IMR-90 (cell line): ENCODE measurements at regions not wholly inside any gene's neighbourhood (a gene's known extent, or its start where the extent isn't known, plus 50 kb on each side); places are given as distances from the start of the nearest gene placed in this dataset.

Experiments
- ATAC-seq: fragments of 200-7000 bp; cut with Tn5 transposase; 2 replicates; pipeline ENCODE4 v1.9.1; 2020; ENCODE audit warnings: low read depth, mild to moderate bottlenecking, moderate library complexity
- BruUV-seq: library from RNA; stranded (reverse); fragments of 400-500 nt; replicated peaks from 2 replicates; lab custom pipeline; 2021; lab: Mats Ljungman, UMichigan
- CTCF ChIA-PET: fragments of 300-600 bp; formaldehyde crosslinking; extraction: SDS; loops from one replicate; lab custom pipeline; 2021; ENCODE audit warnings: antibody characterized with exemption; lab: Yijun Ruan, JAX
- POLR2A ChIA-PET: fragments of 300-600 bp; sonication (Branson Sonifier 250); formaldehyde crosslinking; loops from one replicate; lab custom pipeline; 2022; ENCODE audit warnings: antibody characterized with exemption; ENCODE audit not compliant: unreplicated experiment; lab: Charles Lee
- DNase-seq: peaks from one replicate; pipeline ENCODE4 v3.0.0; 2013
- H2AFZ ChIP-seq: replicated peaks from 2 replicates; pipeline ENCODE3; 2013; ENCODE audit warnings: low read length, mild to moderate bottlenecking; ENCODE audit not compliant: poor library complexity
- H2AK5ac ChIP-seq: 2 replicates; pipeline ENCODE4 v1.6.1; 2013; ENCODE audit warnings: low read depth, low read length, inconsistent platforms
- H2AK9ac ChIP-seq: replicated peaks from 2 replicates; pipeline ENCODE3; 2013; ENCODE audit warnings: mild to moderate bottlenecking, low read depth, low read length, moderate library complexity; ENCODE audit not compliant: poor library complexity
- H2BK120ac ChIP-seq: 2 replicates; pipeline ENCODE4 v1.6.1; 2013; ENCODE audit warnings: low read depth, low read length, inconsistent platforms
- H2BK15ac ChIP-seq: 3 replicates; pipeline ENCODE4 v1.6.1; 2013; ENCODE audit warnings: low read depth, low read length, inconsistent platforms
- H2BK20ac ChIP-seq: 2 replicates; pipeline ENCODE4 v1.6.1; 2013; ENCODE audit warnings: low read depth, mild to moderate bottlenecking, inconsistent platforms, low read length, moderate library complexity
- H2BK5ac ChIP-seq: 2 replicates; pipeline ENCODE4 v1.6.1; 2013; ENCODE audit warnings: mild to moderate bottlenecking, low read depth, low read length, inconsistent platforms; ENCODE audit not compliant: poor library complexity, severe bottlenecking
- H3K14ac ChIP-seq: replicated peaks from 2 replicates; pipeline ENCODE4 v1.6.1; 2013; ENCODE audit warnings: low read depth, low read length, inconsistent platforms
- H3K18ac ChIP-seq: 2 replicates; pipeline ENCODE4 v1.6.1; 2013; ENCODE audit warnings: low read depth, low read length, control low read depth
- H3K23ac ChIP-seq: 2 replicates; pipeline ENCODE4 v1.6.1; 2013; ENCODE audit warnings: low read depth, low read length, inconsistent platforms
- H3K27ac ChIP-seq: 2 replicates; pipeline ENCODE4 v1.5.1; 2013; ENCODE audit warnings: mild to moderate bottlenecking, control low read depth, low read length; ENCODE audit not compliant: insufficient read depth
- H3K27me3 ChIP-seq: 2 replicates; pipeline ENCODE4 v1.6.1; 2013; ENCODE audit warnings: low read length; ENCODE audit not compliant: control insufficient read depth, insufficient read depth
- H3K36me3 ChIP-seq: 2 replicates; pipeline ENCODE4 v1.6.1; 2013; ENCODE audit warnings: low read length, mixed read lengths; ENCODE audit not compliant: control insufficient read depth, insufficient read depth
- H3K4ac ChIP-seq: 2 replicates; pipeline ENCODE4 v1.6.1; 2013; ENCODE audit warnings: low read depth, low read length, inconsistent platforms
- H3K4me1 ChIP-seq: 2 replicates; pipeline ENCODE4 v1.6.1; 2013; ENCODE audit warnings: low read length, mixed read lengths; ENCODE audit not compliant: control insufficient read depth, insufficient read depth
- H3K4me2 ChIP-seq: 2 replicates; pipeline ENCODE4 v1.6.1; 2013; ENCODE audit warnings: low read depth, mild to moderate bottlenecking, control low read depth, low read length, moderate library complexity
- H3K4me3 ChIP-seq: 2 replicates; pipeline ENCODE4 v1.5.1; 2013; ENCODE audit warnings: low read depth, mild to moderate bottlenecking, control low read depth, low read length, moderate library complexity; ENCODE audit not compliant: insufficient read depth
- H3K56ac ChIP-seq: 2 replicates; pipeline ENCODE4 v1.6.1; 2013; ENCODE audit warnings: low read length, inconsistent platforms; ENCODE audit not compliant: insufficient read depth; ENCODE audit errors: extremely low read depth
- H3K79me1 ChIP-seq, 2 experiments: 2 replicates each; pipeline ENCODE4 v1.6.1; 2013; ENCODE audit warnings: low read length in 2 of 2, inconsistent platforms in 1 of 2, low read depth in 1 of 2
- H3K9ac ChIP-seq: 2 replicates; pipeline ENCODE4 v1.6.1; 2013; ENCODE audit warnings: low read depth, low read length, control low read depth
- H3K9me1 ChIP-seq: 2 replicates; pipeline ENCODE4 v1.6.1; 2013; ENCODE audit warnings: low read length, inconsistent platforms; ENCODE audit not compliant: insufficient read depth
- H3K9me3 ChIP-seq: 2 replicates; pipeline ENCODE4 v1.6.1; 2013; ENCODE audit warnings: low read length; ENCODE audit not compliant: control insufficient read depth, insufficient read depth
- H4K20me1 ChIP-seq: 2 replicates; pipeline ENCODE4 v1.6.1; 2013; ENCODE audit warnings: low read length, inconsistent platforms; ENCODE audit not compliant: insufficient read depth
- H4K5ac ChIP-seq: 2 replicates; pipeline ENCODE4 v1.6.1; 2013; ENCODE audit warnings: mild to moderate bottlenecking, low read depth, low read length, control low read depth
- H4K8ac ChIP-seq, 2 experiments: 2 replicates each; pipeline ENCODE4 v1.6.1; 2013; ENCODE audit warnings: low read depth in 2 of 2, low read length in 2 of 2, control low read depth in 1 of 2, inconsistent platforms in 1 of 2
- H4K91ac ChIP-seq: 2 replicates; pipeline ENCODE4 v1.6.1; 2013; ENCODE audit warnings: low read depth, low read length, inconsistent platforms; ENCODE audit not compliant: insufficient read depth
- BHLHE40 ChIP-seq: fragments of 150-350 bp; IDR thresholded peaks from 2 replicates; pipeline ENCODE4 v1.6.1; 2016; ENCODE audit warnings: mild to moderate bottlenecking, low read depth, low read length
- CEBPB ChIP-seq: IDR thresholded peaks from 2 replicates; pipeline ENCODE4 v1.6.1; 2012; ENCODE audit warnings: low read depth, low read length, improper control_type of control experiment
- CHD1 ChIP-seq: IDR thresholded peaks from 2 replicates; pipeline ENCODE4 v1.6.1; 2012; ENCODE audit warnings: low read depth, low read length, improper control_type of control experiment
- ELK1 ChIP-seq: fragments of 150-350 bp; IDR thresholded peaks from 2 replicates; pipeline ENCODE4 v1.6.1; 2016; ENCODE audit warnings: low read depth, mild to moderate bottlenecking, low read length, moderate library complexity, borderline replicate concordance
- FOS ChIP-seq: fragments of 150-350 bp; IDR thresholded peaks from 2 replicates; pipeline ENCODE4 v1.6.1; 2016; ENCODE audit warnings: low read depth, low read length
- MAFK ChIP-seq: IDR thresholded peaks from 2 replicates; pipeline ENCODE4 v1.6.1; 2012; ENCODE audit warnings: low read depth, low read length, improper control_type of control experiment
- MAZ ChIP-seq: IDR thresholded peaks from 2 replicates; pipeline ENCODE4 v1.6.1; 2012; ENCODE audit warnings: low read depth, mild to moderate bottlenecking, low read length, improper control_type of control experiment, moderate library complexity, borderline replicate concordance
- MXI1 ChIP-seq: IDR thresholded peaks from 2 replicates; pipeline ENCODE4 v1.6.1; 2012; ENCODE audit warnings: low read depth, mild to moderate bottlenecking, low read length, moderate library complexity, borderline replicate concordance
- NFE2L2 ChIP-seq: fragments of 150-350 bp; IDR thresholded peaks from 2 replicates; pipeline ENCODE4 v1.6.1; 2016; ENCODE audit warnings: low read depth, mild to moderate bottlenecking, low read length
- POLR2A ChIP-seq: IDR thresholded peaks from 2 replicates; pipeline ENCODE4 v1.6.1; 2012; ENCODE audit warnings: mild to moderate bottlenecking, low read depth, low read length
- RAD21 ChIP-seq: IDR thresholded peaks from 2 replicates; pipeline ENCODE4 v1.6.1; 2012; ENCODE audit warnings: low read length, improper control_type of control experiment
- RCOR1 ChIP-seq: IDR thresholded peaks from 2 replicates; pipeline ENCODE4 v1.6.1; 2012; ENCODE audit warnings: mild to moderate bottlenecking, low read length, improper control_type of control experiment; ENCODE audit not compliant: insufficient replicate concordance
- RFX5 ChIP-seq: IDR thresholded peaks from 2 replicates; pipeline ENCODE4 v1.8.0; 2012; ENCODE audit warnings: low read depth, mild to moderate bottlenecking, low read length, moderate library complexity
- SMC3 ChIP-seq: fragments of 150-350 bp; IDR thresholded peaks from 2 replicates; pipeline ENCODE4 v1.6.1; 2016; ENCODE audit warnings: low read depth, mild to moderate bottlenecking, antibody characterized with exemption, low read length, moderate library complexity
- WGBS, 2 experiments: methylation state at CpG; one replicate each; pipeline versions ENCODE4 v1.1.5 to v1.1.7; 2013; ENCODE audit warnings: missing lambda C conversion rate in 2 of 2; ENCODE audit not compliant: insufficient read length in 1 of 2; ENCODE audit errors: extremely low coverage in 2 of 2; 5-methylcytosine and 5-hydroxymethylcytosine counted together
- dilution Hi-C: fragments of 300-500 bp; cut with HindIII; formaldehyde crosslinking; loops from one replicate; pipeline ENCODE4 v1.14.3; 2018; ENCODE audit warnings: low sequenced_read_pairs; ENCODE audit not compliant: unreplicated experiment
- in situ Hi-C: fragments of 300-500 bp; cut with MboI; formaldehyde crosslinking; loops from 3 replicates; pipeline ENCODE4 v1.14.3; 2019; ENCODE audit warnings: low sequenced_read_pairs, inconsistent platforms, mixed read lengths
- intact Hi-C: fragments of 100-400 bp; cut with micrococcal nuclease; formaldehyde crosslinking; loops from 2 replicates; pipeline ENCODE4 v1.10.0; 2022
- TF ChIP-seq, protein P1 (sequence below): fragments of 150-350 bp; IDR thresholded peaks from 2 replicates; pipeline ENCODE4 v1.6.1; 2017; ENCODE audit warnings: mild to moderate bottlenecking, antibody characterized with exemption, low read length, low read depth
- TF ChIP-seq, protein P2 (sequence below): conservative IDR thresholded peaks from 2 replicates; pipeline ENCODE4 v1.5.1; 2012; ENCODE audit warnings: mild to moderate bottlenecking, low read depth, low read length, improper control_type of control experiment

GRCh38 chr4:85398276-85398675 is 76.7 kb upstream of the ARHGAP24 start:
- dilution Hi-C loops: no loop called here

More at GRCh38 chr4:85398276-85398675, 76.7 kb upstream of the ARHGAP24 start:
- in situ Hi-C loops: no loop called here
- H2AK9ac ChIP-seq: no peak overlapping the region
- H3K4me2 ChIP-seq: no peak overlapping the region
- H4K91ac ChIP-seq: no peak overlapping the region
- H3K4me1 ChIP-seq: no peaks in the 10 kb centered on the region
- H3K79me1 ChIP-seq: no peaks in the 10 kb centered on the region
- ChIA-PET CTCF (no interaction called here), POLR2A (no interaction called here)
- DNase-seq: no peak
- no peak overlapping the region for H2BK5ac ChIP-seq
- H3K27me3 ChIP-seq: no peaks in the 10 kb centered on the region
- H4K8ac ChIP-seq: no peak overlapping the region
- H3K27ac ChIP-seq: no peak overlapping the region
- ATAC-seq: no peak
- H3K14ac ChIP-seq: no peak overlapping the region
- no peak overlapping the region for H3K4me3 ChIP-seq
- H3K4ac ChIP-seq: no peak overlapping the region
- BruUV-seq: no TSS peak
- no peaks in the 10 kb centered on the region for H3K9me1 ChIP-seq
- no peak overlapping the region for H4K5ac ChIP-seq
- no peak overlapping the region for H3K56ac ChIP-seq
- no peak overlapping the region for H2AFZ ChIP-seq
- TF ChIP-seq CHD1: no peak
- no peak for TF ChIP-seq MAZ
- no peak for TF ChIP-seq RFX5
- no peak for TF ChIP-seq BHLHE40
- no peak for TF ChIP-seq RAD21
- no peak for TF ChIP-seq POLR2A
- TF ChIP-seq CEBPB: no peak
- no peak for TF ChIP-seq FOS
- TF ChIP-seq, protein P1, sequence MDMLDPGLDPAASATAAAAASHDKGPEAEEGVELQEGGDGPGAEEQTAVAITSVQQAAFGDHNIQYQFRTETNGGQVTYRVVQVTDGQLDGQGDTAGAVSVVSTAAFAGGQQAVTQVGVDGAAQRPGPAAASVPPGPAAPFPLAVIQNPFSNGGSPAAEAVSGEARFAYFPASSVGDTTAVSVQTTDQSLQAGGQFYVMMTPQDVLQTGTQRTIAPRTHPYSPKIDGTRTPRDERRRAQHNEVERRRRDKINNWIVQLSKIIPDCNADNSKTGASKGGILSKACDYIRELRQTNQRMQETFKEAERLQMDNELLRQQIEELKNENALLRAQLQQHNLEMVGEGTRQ: no peak
- no peak for TF ChIP-seq ELK1
- TF ChIP-seq RCOR1: no peak
- no peak for TF ChIP-seq MAFK
- TF ChIP-seq NFE2L2: no peak
- TF ChIP-seq MXI1: no peak
- no peak for TF ChIP-seq SMC3
- TF ChIP-seq, protein P2, sequence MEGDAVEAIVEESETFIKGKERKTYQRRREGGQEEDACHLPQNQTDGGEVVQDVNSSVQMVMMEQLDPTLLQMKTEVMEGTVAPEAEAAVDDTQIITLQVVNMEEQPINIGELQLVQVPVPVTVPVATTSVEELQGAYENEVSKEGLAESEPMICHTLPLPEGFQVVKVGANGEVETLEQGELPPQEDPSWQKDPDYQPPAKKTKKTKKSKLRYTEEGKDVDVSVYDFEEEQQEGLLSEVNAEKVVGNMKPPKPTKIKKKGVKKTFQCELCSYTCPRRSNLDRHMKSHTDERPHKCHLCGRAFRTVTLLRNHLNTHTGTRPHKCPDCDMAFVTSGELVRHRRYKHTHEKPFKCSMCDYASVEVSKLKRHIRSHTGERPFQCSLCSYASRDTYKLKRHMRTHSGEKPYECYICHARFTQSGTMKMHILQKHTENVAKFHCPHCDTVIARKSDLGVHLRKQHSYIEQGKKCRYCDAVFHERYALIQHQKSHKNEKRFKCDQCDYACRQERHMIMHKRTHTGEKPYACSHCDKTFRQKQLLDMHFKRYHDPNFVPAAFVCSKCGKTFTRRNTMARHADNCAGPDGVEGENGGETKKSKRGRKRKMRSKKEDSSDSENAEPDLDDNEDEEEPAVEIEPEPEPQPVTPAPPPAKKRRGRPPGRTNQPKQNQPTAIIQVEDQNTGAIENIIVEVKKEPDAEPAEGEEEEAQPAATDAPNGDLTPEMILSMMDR: no peak
- H3K23ac ChIP-seq: no peak overlapping the region
- no peak overlapping the region for H3K18ac ChIP-seq
- no peak overlapping the region for H2BK120ac ChIP-seq
- no peaks in the 10 kb centered on the region for H4K20me1 ChIP-seq
- H2BK15ac ChIP-seq: no peak overlapping the region
- no peaks in the 10 kb centered on the region for H3K36me3 ChIP-seq
- H3K9me3 ChIP-seq: no peaks in the 10 kb centered on the region
- H2AK5ac ChIP-seq: no peak overlapping the region
- no peak overlapping the region for H2BK20ac ChIP-seq
- no peak overlapping the region for H3K9ac ChIP-seq
- intact Hi-C loops: no loop called here
- no CpG with 5 or more reads among the region's 1 CpG for WGBS, 2 experiments
